Glutamatergic neuron (in vitro differentiated cells): ENCODE measurements at regions not wholly inside any gene's neighbourhood (a gene's known extent, or its start where the extent isn't known, plus 50 kb on each side); places are given as distances from the start of the nearest gene placed in this dataset.
"Not testable (repeated sequence)": the region's sequence is repeated elsewhere in the genome, so short reads cannot be mapped to it uniquely, and the experiment has no call there.

Experiments used
- DNase-seq: peaks from one replicate; pipeline ENCODE4 v3.0.0; 2022
- H3K27ac Mint-ChIP-seq: one replicate; pipeline ENCODE4 v1.8.0; 2020; ENCODE audit warnings: mild to moderate bottlenecking, mixed read lengths, inconsistent platforms; ENCODE audit not compliant: unreplicated experiment
- H3K27me3 Mint-ChIP-seq: one replicate; pipeline ENCODE4 v1.8.0; 2020; ENCODE audit warnings: mild to moderate bottlenecking, moderate library complexity, mixed read lengths, inconsistent platforms; ENCODE audit not compliant: unreplicated experiment
- H3K36me3 Mint-ChIP-seq: one replicate; pipeline ENCODE4 v1.8.0; 2020; ENCODE audit warnings: mild to moderate bottlenecking, mixed read lengths, inconsistent platforms; ENCODE audit not compliant: unreplicated experiment
- H3K4me1 Mint-ChIP-seq: one replicate; pipeline ENCODE4 v1.8.0; 2020; ENCODE audit warnings: mild to moderate bottlenecking, low read depth, mixed read lengths, inconsistent platforms; ENCODE audit not compliant: unreplicated experiment
- H3K4me3 Mint-ChIP-seq: one replicate; pipeline ENCODE4 v1.8.0; 2020; ENCODE audit warnings: mild to moderate bottlenecking, mixed read lengths, inconsistent platforms; ENCODE audit not compliant: unreplicated experiment
- H3K9me3 Mint-ChIP-seq: one replicate; pipeline ENCODE4 v1.8.0; 2020; ENCODE audit warnings: mild to moderate bottlenecking, moderate library complexity, mixed read lengths, inconsistent platforms; ENCODE audit not compliant: unreplicated experiment
- CTCF ChIP-seq: fragments of 200-600 bp; sonication (generic); IDR thresholded peaks from one replicate; pipeline ENCODE4 v1.5.0; 2021; ENCODE audit not compliant: partially characterized antibody, unreplicated experiment

DNA sequence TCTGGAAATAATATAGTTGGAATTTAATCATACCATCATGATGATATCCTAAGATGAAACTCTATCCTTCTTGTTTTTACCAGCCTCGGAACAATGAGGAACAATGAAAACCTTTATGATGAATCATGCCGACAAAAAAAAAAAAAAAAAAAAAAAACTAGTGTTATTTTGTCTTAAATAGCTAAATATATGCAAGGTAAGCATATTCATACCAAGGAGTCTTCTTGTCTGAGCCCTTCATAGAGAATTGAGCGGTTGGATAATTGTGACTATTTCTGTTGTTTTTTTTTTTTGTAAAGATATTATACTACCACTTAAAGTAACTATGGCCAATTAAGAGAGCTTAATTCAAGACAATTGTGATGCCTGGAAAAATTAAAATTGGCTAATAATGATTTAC is 244.0 kb upstream of the PCDH9 start:
- TF ChIP-seq CTCF, result no peak
- Mint-ChIP-seq H3K36me3 (no peaks in the 10 kb centered on the region), H3K4me1 (no peaks in the 10 kb centered on the region), H3K4me3 (no peak overlapping the region), H3K9me3 (no peaks in the 10 kb centered on the region), H3K27ac (no peak overlapping the region), H3K27me3 (no peaks in the 10 kb centered on the region)
- no peak for DNase-seq

DNA sequence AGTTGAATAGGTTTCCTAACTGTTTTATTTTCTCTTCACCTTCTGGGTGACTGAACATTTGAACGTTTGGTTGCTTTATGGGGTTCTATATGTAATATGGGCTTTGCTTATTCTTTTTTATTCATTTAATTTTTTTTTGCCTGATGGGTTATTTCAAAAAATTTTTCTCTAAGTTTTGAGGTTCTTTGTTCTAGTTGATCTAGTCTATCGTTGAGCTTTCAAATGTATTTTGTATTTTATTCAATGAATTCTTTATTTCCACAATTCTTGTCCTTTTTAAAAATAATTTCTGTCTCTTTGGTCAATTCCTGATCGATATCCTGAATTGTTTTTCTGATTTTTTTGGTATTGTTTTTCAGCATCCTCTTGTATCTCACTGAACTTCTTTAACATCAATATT is 239.5 kb upstream of the PCDH9 start:
- Mint-ChIP-seq H3K4me1 (no peaks in the 10 kb centered on the region), H3K4me3 (no peak overlapping the region), H3K27ac (no peak overlapping the region), H3K27me3 (no peaks in the 10 kb centered on the region), H3K9me3 (no peaks in the 10 kb centered on the region), H3K36me3 (no peaks in the 10 kb centered on the region)
- no peak for TF ChIP-seq CTCF
- no peak for DNase-seq

DNA sequence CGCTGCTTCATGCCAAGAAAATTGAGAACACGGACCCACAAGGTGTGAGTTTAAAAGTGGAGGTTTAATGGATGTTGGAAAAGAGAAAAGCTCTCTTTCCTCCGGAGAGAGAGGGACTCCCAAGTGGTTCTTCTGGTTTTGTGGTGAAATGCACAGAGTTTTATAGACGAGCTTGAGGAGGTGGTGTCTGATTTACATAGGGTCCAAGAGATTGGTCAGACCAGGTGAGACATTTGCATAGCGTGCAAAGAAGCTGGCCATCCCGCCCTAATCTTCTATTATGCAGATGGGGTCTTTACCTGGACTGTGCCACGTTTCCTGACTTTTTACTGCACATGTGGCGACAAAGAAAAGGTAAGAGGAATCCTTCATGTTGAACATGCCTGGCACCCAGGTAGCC is 236.4 kb upstream of the PCDH9 start:
- H3K4me1 Mint-ChIP-seq, result no peaks in the 10 kb centered on the region
- H3K27me3 Mint-ChIP-seq, result no peaks in the 10 kb centered on the region
- no peak overlapping the region for H3K27ac Mint-ChIP-seq
- no peaks in the 10 kb centered on the region for H3K36me3 Mint-ChIP-seq
- DNase-seq, result no peak
- TF ChIP-seq CTCF, result no peak
- H3K4me3 Mint-ChIP-seq, result no peak overlapping the region
- H3K9me3 Mint-ChIP-seq, result no peaks in the 10 kb centered on the region

DNA sequence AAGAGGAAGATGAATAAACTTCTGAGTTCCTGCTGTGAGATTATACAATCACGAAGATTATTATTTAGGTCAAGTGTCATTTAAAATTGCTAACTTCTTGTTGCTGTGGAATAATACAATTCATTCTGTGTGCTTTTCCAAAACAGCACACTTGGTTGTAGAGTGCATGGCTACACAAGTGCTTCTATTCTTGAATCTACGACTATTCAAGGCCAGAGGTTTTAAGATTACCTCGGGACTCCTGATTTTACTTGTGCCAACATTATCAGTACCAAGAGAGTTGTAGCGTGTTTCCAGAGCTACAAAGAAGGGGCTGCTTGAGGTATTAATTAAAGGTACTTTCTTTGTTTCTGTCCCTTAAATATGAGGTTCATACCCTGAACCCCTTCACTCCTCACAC is 234.0 kb upstream of the PCDH9 start:
- no peak overlapping the region for H3K4me3 Mint-ChIP-seq
- H3K9me3 Mint-ChIP-seq, result no peaks in the 10 kb centered on the region
- H3K27me3 Mint-ChIP-seq, result no peaks in the 10 kb centered on the region
- no peak overlapping the region for H3K27ac Mint-ChIP-seq
- no peak for DNase-seq
- no peaks in the 10 kb centered on the region for H3K36me3 Mint-ChIP-seq
- no peaks in the 10 kb centered on the region for H3K4me1 Mint-ChIP-seq
- TF ChIP-seq CTCF, result no peak

DNA sequence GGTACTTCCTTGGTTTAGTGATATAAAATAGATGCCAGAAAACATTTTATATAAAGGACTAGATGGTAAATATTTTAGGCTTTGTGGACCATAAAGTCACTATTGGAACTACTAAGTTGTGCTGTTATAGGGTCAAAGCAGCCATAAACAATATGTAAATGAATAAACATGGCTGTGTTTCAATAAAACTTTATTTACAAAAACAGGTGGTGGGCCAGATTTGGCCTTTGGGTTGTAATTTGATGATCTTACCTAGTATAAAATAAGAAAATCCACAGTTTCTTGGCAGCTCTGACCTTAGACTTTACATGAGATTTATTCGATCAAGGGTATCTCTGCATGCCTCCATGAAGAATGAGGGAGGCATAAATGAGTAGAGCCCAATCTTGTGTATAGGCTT is 232.0 kb upstream of the PCDH9 start:
- Mint-ChIP-seq H3K4me3 (no peak overlapping the region), H3K4me1 (no peaks in the 10 kb centered on the region), H3K27me3 (no peaks in the 10 kb centered on the region), H3K9me3 (no peaks in the 10 kb centered on the region), H3K27ac (no peak overlapping the region), H3K36me3 (no peaks in the 10 kb centered on the region)
- no peak for DNase-seq
- no peak for TF ChIP-seq CTCF

GRCh38 chr13:67452526-67452925 is 222.4 kb upstream of the PCDH9 start:
- not testable (repeated sequence) for H3K36me3 Mint-ChIP-seq, H3K27ac Mint-ChIP-seq, H3K27me3 Mint-ChIP-seq, H3K4me1 Mint-ChIP-seq, H3K9me3 Mint-ChIP-seq, H3K4me3 Mint-ChIP-seq, DNase-seq
